Epithelial cell of proximal tubule (primary cell): ENCODE measurements at regions not wholly inside any gene's neighbourhood (a gene's known extent, or its start where the extent isn't known, plus 50 kb on each side); places are given as distances from the start of the nearest gene placed in this dataset.

Experiments used
- DNase-seq: peaks from one replicate; pipeline ENCODE4 v3.0.0-alpha.2; 2011; ENCODE audit warnings: low read depth
- H3K4me3 ChIP-seq: 2 replicates; pipeline ENCODE4 v1.5.1; 2011; ENCODE audit warnings: low read depth, mild to moderate bottlenecking, low read length
- TF ChIP-seq, protein P1 (sequence below): conservative IDR thresholded peaks from 2 replicates; pipeline ENCODE4 v1.5.1; 2012; ENCODE audit warnings: low read depth, mild to moderate bottlenecking, low read length

- no peak overlapping the region for H3K4me3 ChIP-seq
- TF ChIP-seq, protein P1, sequence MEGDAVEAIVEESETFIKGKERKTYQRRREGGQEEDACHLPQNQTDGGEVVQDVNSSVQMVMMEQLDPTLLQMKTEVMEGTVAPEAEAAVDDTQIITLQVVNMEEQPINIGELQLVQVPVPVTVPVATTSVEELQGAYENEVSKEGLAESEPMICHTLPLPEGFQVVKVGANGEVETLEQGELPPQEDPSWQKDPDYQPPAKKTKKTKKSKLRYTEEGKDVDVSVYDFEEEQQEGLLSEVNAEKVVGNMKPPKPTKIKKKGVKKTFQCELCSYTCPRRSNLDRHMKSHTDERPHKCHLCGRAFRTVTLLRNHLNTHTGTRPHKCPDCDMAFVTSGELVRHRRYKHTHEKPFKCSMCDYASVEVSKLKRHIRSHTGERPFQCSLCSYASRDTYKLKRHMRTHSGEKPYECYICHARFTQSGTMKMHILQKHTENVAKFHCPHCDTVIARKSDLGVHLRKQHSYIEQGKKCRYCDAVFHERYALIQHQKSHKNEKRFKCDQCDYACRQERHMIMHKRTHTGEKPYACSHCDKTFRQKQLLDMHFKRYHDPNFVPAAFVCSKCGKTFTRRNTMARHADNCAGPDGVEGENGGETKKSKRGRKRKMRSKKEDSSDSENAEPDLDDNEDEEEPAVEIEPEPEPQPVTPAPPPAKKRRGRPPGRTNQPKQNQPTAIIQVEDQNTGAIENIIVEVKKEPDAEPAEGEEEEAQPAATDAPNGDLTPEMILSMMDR = no peak
- no peak for DNase-seq
These were observed 76.9 kb upstream of the CDH20 start for GRCh38 chr18:61256291-61256690.

DNA sequence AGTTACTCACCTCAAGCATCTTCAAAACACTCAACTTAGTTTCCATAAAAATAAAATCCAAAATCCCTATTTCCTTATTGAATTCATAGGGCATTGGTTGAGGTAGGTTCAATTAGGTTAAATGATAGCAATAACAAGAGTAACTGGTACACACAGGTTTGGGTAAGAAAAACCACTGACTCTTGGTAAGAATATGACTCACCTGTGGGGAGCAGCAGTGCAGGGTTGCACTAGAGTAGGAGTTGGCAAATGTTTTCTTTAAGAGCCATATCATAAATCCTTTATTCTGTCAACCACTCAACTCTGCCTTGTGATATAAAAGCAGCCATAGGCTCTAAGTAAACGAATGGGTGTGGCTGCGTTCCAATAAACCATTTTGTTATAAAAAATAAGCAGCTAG is 71.4 kb upstream of the CDH20 start:
- no peak for DNase-seq
- TF ChIP-seq, protein P1 = no peak
- no peak overlapping the region for H3K4me3 ChIP-seq

GRCh38 chr18:61272793-61273192 is 60.4 kb upstream of the CDH20 start:
- TF ChIP-seq, protein P1 = no peak
- no peak overlapping the region for H3K4me3 ChIP-seq
- DNase-seq = no peak

- DNase-seq = no peak
- TF ChIP-seq, protein P1 = no peak
These were observed 59.7 kb upstream of the CDH20 start for GRCh38 chr18:61273533-61273932.

GRCh38 chr18:61274416-61274960 is 58.7 kb upstream of the CDH20 start:
- no peak for DNase-seq
- TF ChIP-seq, protein P1 = no peak
- H3K4me3 ChIP-seq = no peak overlapping the region

More at GRCh38 chr18:61273533-61273932, 59.7 kb upstream of the CDH20 start:
- H3K4me3 ChIP-seq = no peak overlapping the region

DNA sequence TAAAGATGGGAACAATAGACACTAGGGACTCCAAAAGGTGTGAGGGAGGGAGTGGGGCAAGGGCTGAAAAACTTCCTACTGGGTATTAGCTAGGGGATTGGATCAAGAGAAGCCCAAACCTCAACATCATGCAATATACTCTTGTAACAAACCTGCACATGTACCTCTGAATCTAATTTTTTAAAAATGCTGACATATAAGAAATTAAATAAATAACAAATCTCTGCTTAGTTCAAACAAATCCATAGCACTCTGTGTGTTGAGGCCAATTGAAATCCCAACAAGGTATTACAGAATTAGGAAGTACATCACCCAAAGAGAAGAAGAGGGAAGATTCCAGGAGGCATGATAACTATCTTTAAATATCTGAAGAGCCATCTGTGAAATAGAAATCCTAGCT is 55.4 kb upstream of the CDH20 start:
- TF ChIP-seq, protein P1 = no peak
- no peak for DNase-seq
- no peak overlapping the region for H3K4me3 ChIP-seq

DNA sequence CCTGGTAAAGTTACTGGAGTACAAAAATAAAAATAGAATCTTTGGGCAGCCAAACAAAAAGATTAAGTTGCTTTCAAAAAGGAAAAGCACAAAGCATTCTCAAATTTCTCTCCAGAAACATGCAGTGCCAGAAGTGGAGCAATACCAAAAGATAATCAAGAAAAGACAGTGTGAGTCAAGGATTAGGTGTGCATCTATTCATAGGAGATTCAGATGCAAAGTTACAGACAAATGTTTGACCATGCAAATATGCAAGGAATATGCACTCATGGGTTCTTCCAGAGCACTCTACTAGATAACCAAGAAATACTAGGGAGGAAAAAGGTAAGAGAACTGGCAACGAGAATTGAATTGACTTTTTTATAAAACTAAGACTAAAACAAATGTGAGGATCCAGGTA is 51.8 kb upstream of the CDH20 start:
- no peak overlapping the region for H3K4me3 ChIP-seq
- DNase-seq = no peak
- TF ChIP-seq, protein P1 = no peak
